ENCODE measurements at regions not wholly inside any gene's neighbourhood (a gene's known extent, or its start where the extent isn't known, plus 50 kb on each side); places are given as distances from the start of the nearest gene placed in this dataset.

GRCh38 chr5:117813850-117814249, 1174.5 kb downstream of the DTWD2 start:
- no peak for TF ChIP-seq POLR2AphosphoS5 (IDR thresholded peaks at IDR 0.05)
- no peak for TF ChIP-seq CTCF (IDR thresholded peaks at IDR 0.05)
- no peak for TF ChIP-seq POLR2A (IDR thresholded peaks at IDR 0.05)
